GM13976 (cell line): ENCODE measurements at regions not wholly inside any gene's neighbourhood (a gene's known extent, or its start where the extent isn't known, plus 50 kb on each side); places are given as distances from the start of the nearest gene placed in this dataset.

Experiments
- DNase-seq: peaks from one replicate; pipeline ENCODE4 v3.0.0; 2012; ENCODE audit warnings: low spot score
- CTCF ChIP-seq: IDR thresholded peaks from 2 replicates; pipeline ENCODE4 v1.5.1; 2012; ENCODE audit warnings: borderline replicate concordance, mild to moderate bottlenecking; ENCODE audit not compliant: insufficient read depth; ENCODE audit errors: extremely low read depth, missing control alignments, control extremely low read depth
- in situ Hi-C: fragments of 300-500 bp; cut with MboI; formaldehyde crosslinking; loops from one replicate; pipeline ENCODE4 v1.12.0; 2022; ENCODE audit warnings: low sequenced_read_pairs, mixed read lengths, inconsistent platforms; ENCODE audit not compliant: unreplicated experiment

- no peak for DNase-seq
- in situ Hi-C loops = no loop called here
Observed at GRCh38 chr12:67208281-67209067, 60.7 kb upstream of the CAND1 start.

GRCh38 chr12:67211029-67211428, 58.1 kb upstream of the CAND1 start:
- TF ChIP-seq CTCF = no peak
- in situ Hi-C loops = no loop called here
- DNase-seq = no peak

More at GRCh38 chr12:67208281-67209067, 60.7 kb upstream of the CAND1 start:
- TF ChIP-seq CTCF = no peak

DNA sequence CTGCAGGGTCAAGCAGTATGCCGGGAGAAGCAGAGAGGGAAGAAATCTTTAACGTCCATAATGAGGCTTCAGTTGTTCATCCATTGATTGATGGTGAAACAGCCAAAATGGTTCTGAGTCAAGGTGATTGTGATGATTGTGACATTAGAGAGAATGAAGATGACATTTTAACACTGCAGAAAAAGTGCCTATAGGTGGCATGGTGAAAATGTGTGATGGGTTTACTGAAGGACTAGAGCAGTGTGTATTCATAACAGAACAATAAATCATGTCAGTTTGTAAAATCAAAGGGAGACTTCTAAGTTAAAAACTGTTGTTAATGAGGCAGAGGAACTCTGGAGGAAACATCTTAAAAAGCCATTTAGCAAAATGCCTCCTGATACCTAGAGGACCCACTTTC, 57.7 kb upstream of the CAND1 start:
- no peak for TF ChIP-seq CTCF
- no peak for DNase-seq
- in situ Hi-C loops = no loop called here

DNA sequence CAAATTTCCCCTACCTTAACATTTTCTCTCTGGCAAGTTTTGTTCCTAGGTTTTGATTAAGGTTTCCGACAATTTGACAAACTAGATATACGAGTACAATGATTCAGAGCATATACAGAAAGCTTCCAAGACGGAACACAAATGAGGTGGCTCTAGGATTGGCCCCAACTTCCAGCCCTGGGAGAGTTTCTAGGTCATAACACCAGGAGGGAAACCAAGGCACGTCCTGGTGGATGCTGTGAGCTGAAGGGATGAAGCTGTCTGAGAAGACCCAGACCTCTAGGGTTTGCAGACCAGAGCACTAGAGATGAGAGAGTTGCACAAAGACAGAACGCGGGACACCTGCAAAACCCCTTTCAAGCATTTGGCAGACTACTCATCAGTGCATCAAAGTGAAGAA, 51.5 kb upstream of the CAND1 start:
- no peak for DNase-seq

More for the DNA sequence above, 51.5 kb upstream of the CAND1 start:
- no peak for TF ChIP-seq CTCF
- in situ Hi-C loops = no loop called here
